HEK293T (cell line): ENCODE measurements at regions not wholly inside any gene's neighbourhood (a gene's known extent, or its start where the extent isn't known, plus 50 kb on each side); places are given as distances from the start of the nearest gene placed in this dataset.

Experiments
- FOXA1 ChIP-seq: fragments of 450-650 bp; IDR thresholded peaks from 2 replicates; pipeline ENCODE4 v1.6.1; 2016; ENCODE audit warnings: mild to moderate bottlenecking
- SUZ12 ChIP-seq: fragments of 450-650 bp; IDR thresholded peaks from 2 replicates; pipeline ENCODE4 v1.6.1; 2016; ENCODE audit warnings: mild to moderate bottlenecking

GRCh38 chr1:194361374-194362131, 1175.1 kb upstream of the B3GALT2 start:
- TF ChIP-seq FOXA1 (no peak), SUZ12 (no peak)
